ENCODE measurements at regions not wholly inside any gene's neighbourhood (a gene's known extent, or its start where the extent isn't known, plus 50 kb on each side); places are given as distances from the start of the nearest gene placed in this dataset.

DNA sequence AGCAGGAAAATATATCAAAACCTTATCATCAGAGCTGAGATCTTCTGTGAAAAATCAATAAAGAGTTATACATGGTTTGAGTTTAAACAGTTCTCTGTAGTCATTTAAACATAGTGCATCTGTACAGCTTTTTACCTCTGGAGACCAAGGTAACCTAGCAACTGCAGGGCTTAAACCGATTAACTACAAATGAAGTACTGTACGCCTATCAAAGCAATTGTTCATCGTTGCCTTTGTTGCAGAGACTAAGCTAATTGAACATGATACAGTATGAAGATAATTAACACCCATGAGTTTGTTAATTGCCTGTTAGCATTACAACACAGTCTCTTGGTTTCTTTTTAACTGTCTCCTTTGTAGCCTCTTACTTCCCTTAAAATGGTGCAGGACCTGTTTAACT lies 147.9 kb downstream of the LNPK start:
- H3K27me3 Mint-ChIP-seq (ENCODE audit: low read depth, unreplicated experiment): no peaks in the 10 kb centered on the region
- Histone ChIP-seq H3K9me3 (ENCODE audit: insufficient read depth, low read depth, low read length) (no peaks in the 10 kb centered on the region), H2AFZ (ENCODE audit: low read depth, low read length) (no peak overlapping the region), H3K79me2 (ENCODE audit: insufficient read depth, low read length) (no peaks in the 10 kb centered on the region), H3K27me3 (ENCODE audit: insufficient read depth, low read length) (no peaks in the 10 kb centered on the region), H3K27ac (ENCODE audit: low read depth, low read length) (no peak overlapping the region), H4K20me1 (ENCODE audit: insufficient read depth, low read length) (no peaks in the 10 kb centered on the region), H3K9ac (ENCODE audit: low read length) (no peak overlapping the region), H3K4me3 (ENCODE audit: insufficient read depth, low read depth, low read length) (no peak overlapping the region), H3K4me1 (ENCODE audit: insufficient read depth, low read length) (peaks cover 8% of the 10 kb centered on the region), H3K4me2 (ENCODE audit: low read length) (no peak overlapping the region), H3K36me3 (ENCODE audit: insufficient read depth, low read length) (no peaks in the 10 kb centered on the region)
- H3K9me3 Mint-ChIP-seq (ENCODE audit: unreplicated experiment): no peaks in the 10 kb centered on the region
- no peak for FAIRE-seq
- DNase-seq (ENCODE audit: low read depth): no peak
- no peak overlapping the region for H3K27ac Mint-ChIP-seq (ENCODE audit: unreplicated experiment)
- H3K36me3 Mint-ChIP-seq (ENCODE audit: low read depth, unreplicated experiment): no peaks in the 10 kb centered on the region
- no peak overlapping the region for H3K4me3 Mint-ChIP-seq (ENCODE audit: unreplicated experiment)
- TF ChIP-seq, protein P1, sequence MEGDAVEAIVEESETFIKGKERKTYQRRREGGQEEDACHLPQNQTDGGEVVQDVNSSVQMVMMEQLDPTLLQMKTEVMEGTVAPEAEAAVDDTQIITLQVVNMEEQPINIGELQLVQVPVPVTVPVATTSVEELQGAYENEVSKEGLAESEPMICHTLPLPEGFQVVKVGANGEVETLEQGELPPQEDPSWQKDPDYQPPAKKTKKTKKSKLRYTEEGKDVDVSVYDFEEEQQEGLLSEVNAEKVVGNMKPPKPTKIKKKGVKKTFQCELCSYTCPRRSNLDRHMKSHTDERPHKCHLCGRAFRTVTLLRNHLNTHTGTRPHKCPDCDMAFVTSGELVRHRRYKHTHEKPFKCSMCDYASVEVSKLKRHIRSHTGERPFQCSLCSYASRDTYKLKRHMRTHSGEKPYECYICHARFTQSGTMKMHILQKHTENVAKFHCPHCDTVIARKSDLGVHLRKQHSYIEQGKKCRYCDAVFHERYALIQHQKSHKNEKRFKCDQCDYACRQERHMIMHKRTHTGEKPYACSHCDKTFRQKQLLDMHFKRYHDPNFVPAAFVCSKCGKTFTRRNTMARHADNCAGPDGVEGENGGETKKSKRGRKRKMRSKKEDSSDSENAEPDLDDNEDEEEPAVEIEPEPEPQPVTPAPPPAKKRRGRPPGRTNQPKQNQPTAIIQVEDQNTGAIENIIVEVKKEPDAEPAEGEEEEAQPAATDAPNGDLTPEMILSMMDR (IDR thresholded peaks at IDR 0.05; ENCODE audit: insufficient read depth, low read depth, low read length): no peak
- H3K4me1 Mint-ChIP-seq (ENCODE audit: low read depth, unreplicated experiment): peaks cover 19% of the 10 kb centered on the region

DNA sequence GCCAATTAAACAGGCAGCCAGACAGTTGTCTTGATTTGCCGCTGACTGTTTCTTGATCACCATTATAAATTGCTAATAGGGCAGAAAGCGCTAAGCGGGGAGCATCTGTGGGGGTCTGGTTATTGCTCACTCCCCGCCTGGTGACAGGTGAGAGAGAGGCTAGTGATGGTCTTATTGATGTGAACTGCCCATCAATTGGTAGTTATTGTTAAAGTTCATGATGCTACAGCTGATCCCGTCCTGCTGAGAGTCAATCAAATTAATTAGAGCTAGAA lies 148.5 kb downstream of the LNPK start:
- no peaks in the 10 kb centered on the region for H3K27me3 ChIP-seq (ENCODE audit: insufficient read depth, low read length)
- H3K9ac ChIP-seq (ENCODE audit: low read length): no peak overlapping the region
- H3K36me3 ChIP-seq (ENCODE audit: insufficient read depth, low read length): no peaks in the 10 kb centered on the region
- FAIRE-seq: no peak
- no peaks in the 10 kb centered on the region for H4K20me1 ChIP-seq (ENCODE audit: insufficient read depth, low read length)
- H3K4me3 ChIP-seq (ENCODE audit: insufficient read depth, low read depth, low read length): no peak overlapping the region
- Mint-ChIP-seq H3K27ac (ENCODE audit: unreplicated experiment) (no peak overlapping the region), H3K27me3 (ENCODE audit: low read depth, unreplicated experiment) (no peaks in the 10 kb centered on the region), H3K36me3 (ENCODE audit: low read depth, unreplicated experiment) (no peaks in the 10 kb centered on the region), H3K4me3 (ENCODE audit: unreplicated experiment) (no peak overlapping the region), H3K9me3 (ENCODE audit: unreplicated experiment) (no peaks in the 10 kb centered on the region), H3K4me1 (ENCODE audit: low read depth, unreplicated experiment) (peaks cover 19% of the 10 kb centered on the region)
- DNase-seq (ENCODE audit: low read depth): no peak
- H3K9me3 ChIP-seq (ENCODE audit: insufficient read depth, low read depth, low read length): no peaks in the 10 kb centered on the region
- H3K79me2 ChIP-seq (ENCODE audit: insufficient read depth, low read length): no peaks in the 10 kb centered on the region
- H3K4me1 ChIP-seq (ENCODE audit: insufficient read depth, low read length): peaks cover 8% of the 10 kb centered on the region
- no peak overlapping the region for H3K27ac ChIP-seq (ENCODE audit: low read depth, low read length)
- no peak overlapping the region for H3K4me2 ChIP-seq (ENCODE audit: low read length)
- H2AFZ ChIP-seq (ENCODE audit: low read depth, low read length): no peak overlapping the region
- TF ChIP-seq EZH2 (IDR thresholded peaks at IDR 0.05; ENCODE audit: insufficient read depth, low read length): no peak
- TF ChIP-seq, protein P1 (IDR thresholded peaks at IDR 0.05; ENCODE audit: insufficient read depth, low read depth, low read length): no peak

DNA sequence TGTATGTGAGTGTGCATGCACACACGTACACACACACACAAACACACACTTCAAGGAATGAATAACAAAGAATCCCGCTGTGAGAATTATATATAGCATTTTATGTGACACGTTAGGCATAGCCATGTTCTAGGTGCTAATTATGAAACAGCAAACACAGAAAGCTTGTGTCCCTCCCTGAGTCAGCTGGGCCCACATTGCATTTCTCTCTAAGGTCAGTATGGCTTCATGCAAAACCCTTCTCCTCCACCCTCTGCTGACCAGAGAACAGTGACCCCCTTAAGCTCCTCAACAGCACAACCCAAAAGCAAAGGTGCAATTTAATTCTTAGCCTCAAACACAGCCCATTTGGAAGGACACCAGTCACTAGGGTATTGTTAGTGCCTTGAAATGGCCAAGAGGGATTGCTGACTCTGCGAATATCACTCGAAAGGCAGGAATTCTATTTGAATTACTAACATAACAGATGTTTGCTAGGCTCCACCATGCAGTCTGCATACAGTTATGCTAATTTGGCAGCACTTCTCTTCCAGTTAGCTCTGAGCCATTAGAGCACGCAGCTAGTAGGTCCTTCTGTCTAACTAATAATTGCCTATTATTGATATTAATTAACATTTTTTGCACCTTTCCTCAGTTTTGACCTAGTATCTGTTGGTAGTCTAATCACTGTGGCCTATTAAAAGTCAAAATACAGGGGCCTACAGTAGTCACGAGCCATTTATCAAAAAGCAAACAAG lies 149.0 kb downstream of the LNPK start:
- Mint-ChIP-seq H3K36me3 (ENCODE audit: low read depth, unreplicated experiment) (no peaks in the 10 kb centered on the region), H3K4me1 (ENCODE audit: low read depth, unreplicated experiment) (peaks cover 19% of the 10 kb centered on the region), H3K4me3 (ENCODE audit: unreplicated experiment) (no peak overlapping the region), H3K27ac (ENCODE audit: unreplicated experiment) (no peak overlapping the region), H3K9me3 (ENCODE audit: unreplicated experiment) (peaks cover 2% of the 10 kb centered on the region), H3K27me3 (ENCODE audit: low read depth, unreplicated experiment) (no peaks in the 10 kb centered on the region)
- Histone ChIP-seq H3K4me3 (ENCODE audit: insufficient read depth, low read depth, low read length) (no peak overlapping the region), H3K9me3 (ENCODE audit: insufficient read depth, low read depth, low read length) (no peaks in the 10 kb centered on the region), H3K27ac (ENCODE audit: low read depth, low read length) (no peak overlapping the region), H3K27me3 (ENCODE audit: insufficient read depth, low read length) (no peaks in the 10 kb centered on the region), H3K4me2 (ENCODE audit: low read length) (no peak overlapping the region), H3K9ac (ENCODE audit: low read length) (no peak overlapping the region), H3K79me2 (ENCODE audit: insufficient read depth, low read length) (no peaks in the 10 kb centered on the region), H4K20me1 (ENCODE audit: insufficient read depth, low read length) (no peaks in the 10 kb centered on the region), H3K36me3 (ENCODE audit: insufficient read depth, low read length) (no peaks in the 10 kb centered on the region), H3K4me1 (ENCODE audit: insufficient read depth, low read length) (peaks cover 8% of the 10 kb centered on the region), H2AFZ (ENCODE audit: low read depth, low read length) (no peak overlapping the region)
- FAIRE-seq (no peak), DNase-seq (ENCODE audit: low read depth) (no peak)
- no peak for TF ChIP-seq EZH2 (IDR thresholded peaks at IDR 0.05; ENCODE audit: insufficient read depth, low read length)
- TF ChIP-seq, protein P1 (IDR thresholded peaks at IDR 0.05; ENCODE audit: insufficient read depth, low read depth, low read length): no peak
